Right kidney (tissue), 1 donor: ENCODE measurements at regions not wholly inside any gene's neighbourhood (a gene's known extent, or its start where the extent isn't known, plus 50 kb on each side); places are given as distances from the start of the nearest gene placed in this dataset.

Experiments
- DNase-seq: peaks from one replicate; pipeline ENCODE4 v3.0.0-alpha.2; 2016

DNA sequence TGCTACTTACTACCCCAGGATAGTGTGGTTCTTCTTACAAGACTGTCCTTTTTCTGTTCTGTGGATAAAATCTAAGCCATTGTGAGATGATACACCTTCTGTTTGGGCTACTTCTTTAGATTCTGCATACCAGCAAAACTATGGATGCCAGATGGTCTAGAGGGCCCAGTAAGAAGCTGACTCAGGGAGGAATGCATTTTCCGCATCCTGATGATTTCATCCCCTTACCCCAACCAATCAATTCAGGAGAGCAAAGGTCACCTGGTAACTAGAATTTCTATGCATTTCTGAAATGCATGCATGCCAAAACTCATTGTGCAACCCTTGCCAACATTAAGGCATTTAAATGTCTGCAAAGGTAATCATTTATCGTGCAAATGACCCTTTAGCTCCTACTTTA is 285.7 kb upstream of the ZP4 start:
- no peak for DNase-seq

DNA sequence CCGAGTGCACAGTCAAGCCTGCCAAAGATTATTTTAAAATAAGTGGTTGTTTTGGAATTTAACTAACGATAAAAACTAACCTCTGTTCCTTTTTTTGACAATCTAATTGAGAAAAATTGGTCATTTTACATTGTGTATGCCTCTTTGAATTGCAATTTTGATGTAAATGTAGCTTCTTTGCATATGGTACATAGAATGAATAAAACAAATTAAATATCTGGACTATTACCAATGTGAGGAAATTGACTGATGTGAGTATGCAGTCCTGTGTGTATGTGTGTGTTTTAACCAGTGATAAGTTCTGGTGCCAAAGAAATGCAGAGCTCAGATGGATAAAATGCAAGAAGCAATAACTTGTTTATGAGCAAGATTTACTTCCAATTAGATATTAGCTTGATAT is 281.3 kb upstream of the ZP4 start:
- DNase-seq = no peak

DNA sequence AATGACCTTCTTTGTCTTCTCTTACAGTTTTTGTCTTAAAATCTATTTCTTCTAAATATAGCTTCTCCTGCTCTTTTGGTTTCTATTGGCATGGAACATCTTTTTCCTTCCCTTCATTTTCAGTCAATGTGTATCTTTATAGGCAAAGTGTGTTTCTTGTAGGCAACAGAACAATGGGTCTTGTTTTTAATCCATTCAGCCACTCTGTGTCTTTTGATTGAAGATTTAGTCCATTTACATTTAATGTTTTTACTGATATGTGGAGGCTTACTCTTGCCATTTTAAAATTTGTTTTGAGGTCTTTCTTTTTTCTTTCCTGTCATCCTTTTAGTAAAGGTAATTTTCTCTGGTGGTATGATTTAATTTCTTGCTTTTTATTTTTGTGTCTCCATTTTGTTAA is 271.2 kb upstream of the ZP4 start:
- no peak for DNase-seq

DNA sequence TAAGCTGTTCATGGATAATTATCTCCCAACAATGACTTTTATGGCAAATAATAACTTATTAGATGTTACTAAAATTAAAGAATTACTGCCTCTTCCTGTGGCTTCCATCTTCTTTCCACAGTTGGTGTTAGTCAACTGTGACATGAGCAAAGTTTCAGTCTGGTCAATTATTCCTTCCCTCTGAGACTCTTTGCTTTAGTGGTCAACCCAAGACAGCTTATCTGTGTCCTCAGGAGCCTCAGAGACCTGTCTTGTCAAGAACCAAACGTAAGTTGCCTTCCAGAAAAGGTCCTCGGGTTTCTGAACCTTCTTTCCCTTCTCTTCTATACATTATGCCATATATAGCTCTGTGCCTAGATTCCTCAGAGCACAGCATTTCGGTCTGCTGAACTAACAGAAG is 263.2 kb upstream of the ZP4 start:
- no peak for DNase-seq

DNA sequence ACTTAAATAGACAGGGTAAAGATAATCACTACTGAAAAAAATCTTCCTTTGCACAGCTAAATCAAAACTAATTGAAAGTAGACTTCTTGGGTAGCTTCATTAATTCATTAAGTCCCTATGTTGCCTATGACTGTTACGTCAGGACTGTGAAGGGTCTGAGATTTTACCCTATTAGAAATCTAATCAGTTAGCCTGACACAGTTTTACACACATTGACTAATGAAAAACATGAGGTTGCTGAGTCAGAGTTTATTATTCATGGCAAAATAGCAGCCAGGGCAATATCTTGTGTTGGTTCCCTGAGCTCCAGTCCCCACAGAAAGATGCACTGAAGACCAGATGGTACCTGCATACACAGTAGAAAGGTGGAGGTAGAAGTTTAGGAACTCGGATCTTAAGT is 262.5 kb upstream of the ZP4 start:
- no peak for DNase-seq

DNA sequence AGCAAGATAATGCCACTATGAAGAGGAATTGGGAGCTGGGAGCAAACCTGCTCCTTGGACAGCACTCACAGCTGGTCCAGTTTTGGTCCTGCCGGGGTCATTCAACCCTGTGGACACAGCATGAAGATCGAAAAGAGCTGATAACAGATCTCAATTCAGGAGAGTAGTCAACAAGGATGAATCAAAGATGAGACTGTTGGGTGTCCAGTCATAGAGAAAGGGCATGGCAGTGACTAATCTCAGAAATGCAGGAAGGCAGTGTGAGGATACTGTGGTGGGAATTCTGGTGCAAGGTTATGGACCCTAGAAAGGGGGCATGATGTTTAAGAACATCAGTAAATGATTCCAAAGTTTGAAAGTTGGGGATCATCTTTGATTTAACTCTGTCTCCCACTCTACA is 261.4 kb upstream of the ZP4 start:
- DNase-seq = no peak

DNA sequence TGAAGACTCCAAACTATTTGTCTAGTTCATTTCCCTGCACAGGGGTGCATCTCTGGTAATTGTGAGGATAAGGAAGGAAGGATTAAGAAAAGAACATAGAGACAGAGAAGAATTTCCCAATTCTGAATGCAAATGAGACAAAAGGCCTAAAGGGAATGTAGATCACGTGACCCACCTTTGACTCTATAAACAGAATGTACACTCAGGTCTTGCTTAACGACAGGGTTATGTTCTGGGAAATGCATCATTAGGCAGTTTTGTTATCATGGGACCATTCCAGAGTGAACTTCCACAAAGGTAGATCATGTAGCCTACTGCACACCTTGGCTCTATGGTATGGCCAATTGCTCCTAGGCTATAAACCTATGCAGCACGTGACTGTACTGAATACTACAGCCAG is 252.3 kb upstream of the ZP4 start:
- no peak for DNase-seq

DNA sequence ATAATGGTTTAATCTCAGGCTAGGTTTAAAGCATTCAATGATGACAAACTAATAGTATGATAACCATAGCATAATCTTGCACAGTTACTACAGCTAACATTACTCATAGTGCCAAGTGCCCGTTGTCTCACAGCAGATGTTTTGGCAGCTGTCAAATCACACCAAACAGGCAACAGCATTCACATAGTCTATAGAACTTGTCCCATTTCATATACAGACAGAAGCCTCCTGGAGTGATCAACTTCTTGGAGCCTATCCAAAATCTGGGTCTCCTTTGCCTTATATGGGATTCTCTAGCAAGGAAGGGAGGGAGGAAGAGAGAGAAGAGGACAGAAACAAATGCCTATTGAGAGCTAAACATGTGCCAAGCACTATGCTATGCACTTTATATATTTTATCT is 250.6 kb upstream of the ZP4 start:
- DNase-seq = no peak

DNA sequence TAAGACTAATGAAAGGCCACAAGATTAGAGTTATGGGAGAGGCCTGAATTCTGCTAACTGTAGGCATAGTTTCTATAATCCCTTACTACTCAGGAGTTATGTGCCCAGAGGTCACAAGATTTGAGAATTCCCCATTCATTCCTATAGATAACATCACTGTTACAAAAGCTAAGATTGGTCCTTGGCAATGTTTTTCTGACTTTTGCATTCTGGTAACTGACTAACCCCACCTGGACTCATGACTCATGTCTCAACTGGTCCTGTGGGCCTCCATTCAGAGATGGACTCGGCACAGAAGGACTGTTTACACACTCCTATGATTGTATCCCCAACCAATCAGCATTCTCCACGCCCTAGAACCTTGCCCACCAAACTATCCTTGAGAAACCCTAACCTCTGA is 249.0 kb upstream of the ZP4 start:
- no peak for DNase-seq

DNA sequence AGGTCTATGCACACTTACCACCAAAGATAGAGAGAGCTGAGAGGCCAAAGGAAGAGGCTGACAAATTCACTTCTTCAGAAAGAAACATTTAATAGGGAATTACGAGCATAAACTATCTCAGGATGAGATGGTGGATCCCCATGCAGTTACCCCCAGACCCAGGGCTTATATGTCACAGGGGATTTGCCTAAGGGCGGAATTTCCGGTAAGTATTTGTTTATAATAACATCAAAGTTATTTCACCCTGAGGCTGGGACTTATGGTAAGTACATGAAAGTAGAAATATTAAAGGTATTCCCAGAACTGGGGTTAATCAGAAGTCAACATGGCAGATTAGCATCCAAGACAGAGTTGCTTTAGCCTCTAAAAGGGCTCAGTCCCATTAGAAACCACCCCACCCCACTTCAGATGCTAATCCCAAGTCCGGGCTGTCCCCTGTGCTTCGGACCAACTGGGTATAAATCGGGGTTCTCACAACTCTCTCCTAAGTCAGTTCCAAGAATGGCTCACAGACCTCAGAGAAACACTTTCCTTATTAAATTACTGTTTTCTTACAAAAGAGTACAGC is 247.4 kb upstream of the ZP4 start:
- no peak for DNase-seq

DNA sequence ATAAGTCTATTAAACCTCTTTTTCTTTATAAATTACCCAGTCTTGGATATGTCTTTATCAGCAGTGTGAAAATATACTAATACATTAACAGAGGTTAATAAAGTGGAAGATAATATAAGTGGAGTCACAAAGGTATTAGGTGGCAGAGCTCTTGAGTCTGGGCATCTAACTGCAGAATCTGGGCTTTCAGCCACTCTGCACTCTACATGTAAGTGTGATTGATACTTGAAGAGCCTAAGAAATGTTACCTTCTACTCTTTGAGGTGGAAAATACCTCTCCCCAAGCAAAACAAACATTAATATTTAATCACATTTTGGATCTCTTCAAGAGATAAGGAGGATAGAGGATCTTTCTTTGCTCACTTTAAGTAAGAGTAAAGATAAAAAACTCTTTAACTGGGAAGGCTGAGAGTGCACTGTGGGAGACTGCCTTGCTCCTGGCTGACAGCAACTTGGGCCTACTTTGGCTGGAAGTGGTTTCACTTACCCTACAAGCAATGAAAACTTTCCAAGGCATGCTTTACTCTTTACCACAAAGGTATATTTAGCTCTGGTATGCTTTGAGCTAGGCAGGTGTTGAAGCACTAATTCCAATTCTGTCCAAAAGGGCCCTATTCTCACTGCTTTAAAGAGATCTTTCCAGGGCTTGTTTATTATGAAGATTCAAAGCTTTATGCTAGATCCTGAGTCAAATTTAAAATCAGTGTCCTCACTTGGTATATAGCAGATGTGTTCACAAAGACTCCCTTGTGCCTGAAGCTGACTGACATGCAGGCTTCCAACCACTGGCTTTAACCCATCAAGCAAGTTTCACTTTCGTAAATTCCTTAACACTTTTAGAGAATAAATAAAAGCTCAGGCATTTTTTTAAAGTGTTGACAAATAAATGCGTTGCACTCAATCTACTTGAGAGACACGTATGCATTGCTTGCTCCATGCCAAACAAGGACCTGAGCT is 245.3 kb upstream of the ZP4 start:
- DNase-seq = no peak

DNA sequence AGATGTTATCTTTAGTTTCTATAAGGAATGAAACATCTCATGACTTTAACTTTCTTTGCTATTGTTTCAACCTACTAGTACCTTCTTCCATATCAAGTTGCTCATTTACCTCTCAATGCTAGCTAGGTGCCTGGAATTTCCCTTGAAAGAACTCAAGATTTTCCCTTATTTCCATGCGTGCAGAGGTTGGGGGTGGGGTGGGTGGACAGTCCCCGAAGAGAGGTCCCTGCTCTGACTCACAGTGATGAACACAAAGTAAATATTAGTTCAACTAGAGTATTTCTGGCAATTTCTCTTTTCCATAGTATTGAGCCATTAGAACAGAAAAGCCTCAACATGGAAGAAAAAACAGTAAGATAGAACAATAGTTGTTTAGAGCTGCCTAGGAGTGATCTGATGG is 239.0 kb upstream of the ZP4 start:
- no peak for DNase-seq

DNA sequence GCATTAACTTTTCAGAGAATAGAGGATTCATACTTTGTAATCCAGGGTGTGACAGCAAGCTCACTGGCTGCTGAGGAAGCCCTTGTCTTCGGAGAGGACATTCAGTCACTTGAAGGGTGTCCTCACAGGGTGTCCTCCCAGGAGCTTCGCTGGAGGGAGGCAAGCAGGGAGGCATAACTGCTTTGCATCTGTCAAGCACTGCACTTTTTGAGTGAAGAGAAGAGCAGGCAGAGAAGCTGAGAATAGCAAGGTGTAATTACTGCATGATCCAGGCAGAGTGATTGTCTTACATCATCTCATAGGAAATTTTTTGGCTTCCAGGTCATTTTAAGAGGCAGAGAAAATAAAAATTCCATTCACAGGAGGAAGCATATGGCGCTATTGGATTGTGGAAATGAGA is 232.5 kb upstream of the ZP4 start:
- DNase-seq = no peak

DNA sequence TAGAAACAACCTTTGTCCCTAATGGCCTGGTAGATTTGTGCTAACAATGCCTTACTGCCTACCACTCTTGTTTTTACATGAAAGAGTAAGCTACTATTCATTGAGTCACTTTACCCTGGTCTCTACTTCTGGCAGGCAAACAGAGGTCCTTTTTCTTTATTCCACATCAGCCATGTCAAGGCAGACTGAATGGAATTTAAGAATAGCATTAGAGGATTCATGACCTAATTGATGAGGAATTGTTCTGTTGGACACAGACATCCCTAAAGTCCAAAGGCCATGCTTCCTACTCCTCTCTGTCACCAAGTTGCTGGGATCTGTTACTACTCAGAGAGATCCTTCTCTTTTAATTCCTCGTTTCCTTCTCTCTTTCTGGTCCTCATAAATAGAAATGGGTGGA is 229.1 kb upstream of the ZP4 start:
- no peak for DNase-seq

DNA sequence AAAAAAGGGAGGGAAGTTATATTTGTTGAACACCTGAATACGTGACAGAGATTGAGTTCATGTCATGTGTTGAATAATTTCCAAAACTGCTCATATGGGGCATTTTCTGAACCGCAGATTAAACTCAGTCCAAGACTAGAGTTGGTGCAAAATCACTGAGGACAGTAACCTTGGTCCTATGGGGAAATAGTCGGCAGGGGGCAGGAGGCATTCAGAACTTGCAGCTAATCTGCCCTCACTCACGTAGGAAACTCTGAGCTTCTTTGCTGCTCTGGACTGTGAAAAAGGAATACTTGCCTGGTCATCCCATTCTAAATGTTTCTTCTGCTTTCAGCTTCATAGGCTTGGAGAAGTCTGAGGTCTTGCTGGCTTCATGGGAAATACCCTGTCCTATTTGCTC is 228.3 kb upstream of the ZP4 start:
- no peak for DNase-seq

DNA sequence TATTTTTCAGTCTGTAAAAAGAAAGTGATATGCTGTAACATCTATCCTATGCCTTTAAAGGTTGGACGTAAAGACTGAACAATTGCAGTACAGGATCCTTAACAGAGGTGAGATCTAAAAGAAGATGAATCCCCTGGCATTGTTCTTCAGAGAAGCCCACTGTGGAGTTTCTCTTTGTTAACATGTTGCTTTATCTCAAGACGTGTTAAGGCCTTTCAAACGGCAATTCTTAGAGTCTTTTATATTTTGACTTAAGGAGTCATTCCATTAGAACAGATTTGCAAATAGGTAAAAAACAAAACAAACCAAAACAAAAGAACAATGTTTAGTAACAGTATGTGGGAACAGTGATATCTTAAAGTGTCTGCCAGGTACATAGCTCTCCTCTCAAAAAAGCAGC is 225.1 kb upstream of the ZP4 start:
- no peak for DNase-seq

DNA sequence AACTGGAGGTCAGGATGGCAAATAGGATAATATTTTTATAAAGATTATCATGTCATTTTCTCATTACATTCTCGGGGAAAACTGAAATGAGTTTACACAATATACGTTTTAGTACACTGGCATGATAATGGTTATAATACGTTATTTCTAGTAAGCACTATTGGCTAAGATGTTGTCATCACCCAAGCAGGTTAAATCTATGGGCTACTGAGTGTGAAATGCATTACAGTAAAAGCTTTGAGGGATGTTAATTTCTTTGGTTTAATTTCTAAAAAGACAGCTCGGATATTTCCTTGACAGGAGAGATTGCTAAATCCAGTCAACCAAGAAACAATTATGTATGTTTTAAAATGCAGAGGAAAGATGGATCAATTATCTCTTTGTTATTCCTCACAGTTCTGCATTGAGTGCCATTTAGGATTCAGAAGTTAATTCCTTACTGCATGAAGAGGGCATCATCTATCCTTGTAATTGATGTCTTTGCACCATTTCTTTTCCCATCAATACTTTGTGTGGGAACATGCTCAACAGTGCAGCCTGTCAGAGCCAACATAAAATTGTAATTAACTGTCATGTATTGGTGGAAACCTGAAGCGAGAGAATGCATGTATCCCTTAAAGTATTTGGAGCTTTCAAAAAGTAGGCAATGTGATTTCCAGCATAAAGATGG is 222.4 kb upstream of the ZP4 start:
- no peak for DNase-seq

DNA sequence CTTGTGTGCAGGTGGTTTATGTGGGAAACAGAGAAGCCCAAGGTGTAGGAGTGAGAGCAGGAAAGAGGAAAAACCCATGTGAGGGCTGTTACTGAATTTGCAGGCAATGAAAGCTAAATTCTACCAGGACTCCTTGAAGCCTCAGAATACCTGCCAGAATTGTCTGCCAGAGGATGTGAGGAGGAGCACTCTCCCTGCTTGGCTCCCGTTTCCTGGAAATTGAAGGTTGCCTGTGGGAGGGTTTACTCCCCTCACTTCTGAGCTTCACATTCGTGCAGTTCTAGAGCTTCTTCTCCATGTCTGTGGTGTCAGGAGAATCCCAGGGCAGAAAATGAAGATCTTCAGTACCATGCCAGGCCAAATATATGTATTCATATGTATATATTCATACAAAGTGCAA is 220.8 kb upstream of the ZP4 start:
- DNase-seq = no peak

DNA sequence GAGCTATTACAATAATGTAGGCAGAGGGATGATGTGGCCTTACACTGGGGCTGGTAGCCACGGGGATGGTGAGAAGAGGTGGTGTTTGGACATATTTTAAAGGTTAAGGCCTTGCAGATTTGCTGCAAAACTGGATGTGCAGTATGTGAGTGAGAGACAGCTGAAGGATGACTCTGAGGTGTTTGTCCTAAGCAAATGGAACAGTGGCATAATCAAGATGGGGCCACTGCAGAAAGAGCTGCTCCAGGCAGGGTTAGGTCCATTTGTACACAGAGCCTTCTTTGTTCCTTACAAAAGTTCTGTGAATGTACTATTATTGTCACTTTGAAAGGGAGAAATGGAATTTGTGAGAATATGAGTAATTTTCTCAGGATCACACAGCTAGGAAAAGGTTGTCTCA is 220.4 kb upstream of the ZP4 start:
- no peak for DNase-seq

DNA sequence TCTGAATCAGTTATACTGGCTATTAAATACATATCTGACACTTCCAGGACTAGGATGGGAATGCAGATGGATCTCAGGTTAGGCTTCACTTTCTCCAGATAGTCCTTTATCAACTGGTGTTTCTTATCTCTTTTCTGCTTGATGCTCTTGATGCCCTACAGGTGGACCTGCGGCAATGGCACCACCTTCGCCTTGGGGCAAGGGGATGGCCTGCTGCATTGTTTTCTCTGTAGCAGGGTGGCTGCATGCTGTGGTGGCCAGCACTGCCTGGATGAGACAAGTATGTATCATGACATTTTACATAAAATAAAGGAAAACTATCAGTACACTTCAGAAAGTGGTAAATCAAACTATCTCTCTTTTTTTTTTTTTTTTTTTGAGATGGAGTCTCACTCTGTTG is 217.7 kb upstream of the ZP4 start:
- DNase-seq = no peak

DNA sequence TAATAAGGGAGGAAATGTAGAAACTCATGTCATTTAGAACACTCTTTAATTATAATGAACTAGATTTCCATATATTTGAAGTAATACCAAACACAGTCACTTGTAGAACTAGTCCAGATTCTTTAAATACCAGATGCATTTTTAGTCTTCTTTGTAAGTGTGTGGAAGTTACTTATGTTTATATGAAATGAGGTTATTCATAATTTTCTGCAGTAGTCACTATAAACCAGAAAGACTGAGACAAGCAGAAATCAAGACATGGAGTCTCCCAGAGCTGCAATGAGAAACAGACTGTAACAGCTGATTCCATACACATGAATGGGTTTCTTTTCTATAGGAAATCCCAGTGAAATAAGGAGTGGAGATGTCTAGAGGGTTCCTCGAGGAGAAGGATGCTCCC is 216.6 kb upstream of the ZP4 start:
- no peak for DNase-seq

DNA sequence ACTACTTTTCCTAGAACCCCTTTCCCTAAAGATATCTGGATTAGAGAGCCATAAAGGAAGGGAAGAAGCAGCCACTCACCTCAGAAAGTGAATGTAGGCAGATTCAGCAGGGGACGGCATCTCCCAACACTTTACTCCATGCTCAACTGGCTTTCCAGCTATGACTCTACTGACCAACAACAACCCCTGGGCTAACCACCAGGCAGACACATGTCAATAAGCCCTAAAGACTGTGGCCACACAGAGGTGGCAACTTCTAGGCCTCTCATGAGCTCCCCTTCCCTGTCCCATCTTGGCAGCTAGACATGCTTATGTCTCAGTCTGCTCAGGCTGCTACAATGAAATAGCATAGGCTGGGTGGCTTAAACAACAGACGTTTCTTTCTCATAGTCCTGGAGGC is 214.0 kb upstream of the ZP4 start:
- DNase-seq = no peak

DNA sequence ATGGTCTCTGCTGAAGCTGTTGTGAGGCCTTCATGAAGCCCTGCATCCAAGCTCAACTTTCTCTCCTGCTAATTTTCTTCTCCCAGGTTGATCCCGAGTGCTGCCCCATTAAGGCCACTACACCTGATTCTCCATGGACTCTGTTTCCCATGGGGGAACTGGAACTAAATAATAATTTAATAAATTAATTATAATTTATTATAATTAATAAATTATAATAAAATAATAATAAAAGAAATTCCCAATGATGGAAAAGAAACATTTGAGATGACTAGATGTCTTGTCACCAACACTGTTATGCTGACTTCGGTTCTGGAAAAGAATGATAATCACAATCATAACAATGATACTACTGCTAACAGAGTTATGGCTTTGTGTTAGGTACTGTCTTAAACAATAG is 211.2 kb upstream of the ZP4 start:
- no peak for DNase-seq

DNA sequence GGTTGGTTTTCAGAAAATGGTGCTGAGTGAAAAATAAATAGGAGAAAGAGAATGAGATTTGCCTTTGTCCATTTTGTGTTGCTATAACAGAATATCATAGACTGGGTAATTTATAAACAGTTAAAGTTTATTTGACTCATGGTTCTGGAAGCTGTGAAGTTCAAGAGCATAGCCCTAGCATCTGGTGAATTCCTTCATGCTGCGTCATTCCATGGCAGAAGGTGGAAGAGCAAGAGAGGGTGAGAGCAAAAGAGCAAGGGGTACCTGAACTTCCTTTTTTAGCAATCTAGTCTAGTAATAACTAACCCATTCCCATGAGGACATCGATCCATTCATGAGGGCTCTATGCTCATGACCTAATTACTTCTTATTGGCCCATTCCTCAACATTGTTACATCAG is 209.1 kb upstream of the ZP4 start:
- no peak for DNase-seq
